ENCODE measurements at regions not wholly inside any gene's neighbourhood (a gene's known extent, or its start where the extent isn't known, plus 50 kb on each side); places are given as distances from the start of the nearest gene placed in this dataset.

DNA sequence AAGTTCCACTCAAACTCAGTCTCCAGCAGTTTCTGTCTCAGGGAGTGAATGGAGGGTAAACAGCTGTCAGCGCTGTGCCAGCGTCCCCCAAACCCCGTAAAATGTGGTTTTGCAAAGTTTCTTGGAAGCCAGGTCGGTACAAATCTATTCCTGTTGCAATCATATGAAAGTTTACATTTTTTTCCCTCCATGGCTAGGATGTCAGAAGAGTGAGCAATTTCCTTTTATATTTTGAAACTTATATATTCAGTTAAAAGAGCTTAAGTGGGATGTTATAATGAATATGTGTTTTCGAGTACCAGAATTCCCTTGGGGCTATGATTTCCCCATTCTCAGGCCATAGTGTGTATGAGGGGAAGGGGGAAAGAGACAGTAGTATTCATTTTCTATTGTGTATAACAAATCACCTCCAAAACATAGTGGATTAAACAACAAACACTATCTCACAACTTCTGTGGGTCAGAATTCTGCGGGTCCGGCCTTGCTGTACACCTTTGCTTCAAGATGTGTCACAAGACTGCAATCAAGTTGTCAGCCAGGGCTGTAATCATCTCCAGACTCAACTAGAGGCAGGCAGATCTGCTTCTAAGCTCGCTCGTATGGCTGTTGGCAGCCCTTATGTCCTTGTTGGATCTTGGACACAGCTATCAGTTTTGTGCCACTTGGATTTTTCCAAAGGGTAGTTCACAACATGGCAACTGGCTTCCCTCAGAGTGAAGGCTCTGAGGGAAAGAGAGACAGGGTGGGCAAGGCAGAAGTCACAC, 107.4 kb downstream of the SNX18 start:
- WGBS (ENCODE audit: insufficient coverage), result 80% methylated on average over 7 of the region's 9 CpGs
- Histone ChIP-seq H3K4me3 (ENCODE audit: control insufficient read depth in 1 of 7, extremely low read depth in 1 of 7, insufficient read depth in 4 of 7, low read depth in 2 of 7, low read length in 6 of 7) (no peak overlapping the region), H3K36me3 (ENCODE audit: control insufficient read depth in 4 of 4, insufficient read depth in 4 of 4, low read length in 3 of 4) (no peaks in the 10 kb centered on the region), H3K9me3 (ENCODE audit: control extremely low read depth in 1 of 5, control insufficient read depth in 4 of 5, insufficient read depth in 2 of 5, low read depth in 1 of 5, low read length in 4 of 5) (peaks cover 0 to 9% (median 1%) of the 10 kb centered on the region in 5 experiments), H3K4me1 (ENCODE audit: control extremely low read depth in 1 of 4, control insufficient read depth in 4 of 4, insufficient read depth in 4 of 4, low read length in 3 of 4) (peaks cover 0 to 9% (median 0%) of the 10 kb centered on the region in 4 experiments), H3K27me3 (replicated peaks in 2 of 5; ENCODE audit: control insufficient read depth in 4 of 5, insufficient read depth in 5 of 5, low read length in 4 of 5) (no peaks in the 10 kb centered on the region), H3K27ac (ENCODE audit: insufficient read depth in 1 of 2, low read depth in 1 of 2, low read length in 2 of 2, poor library complexity in 1 of 2, severe bottlenecking in 2 of 2) (no peak overlapping the region)
- DNase-seq, result no peak
- CTCF ChIA-PET, result no interaction called here
- POLR2A ChIA-PET, result no interaction called here

DNA sequence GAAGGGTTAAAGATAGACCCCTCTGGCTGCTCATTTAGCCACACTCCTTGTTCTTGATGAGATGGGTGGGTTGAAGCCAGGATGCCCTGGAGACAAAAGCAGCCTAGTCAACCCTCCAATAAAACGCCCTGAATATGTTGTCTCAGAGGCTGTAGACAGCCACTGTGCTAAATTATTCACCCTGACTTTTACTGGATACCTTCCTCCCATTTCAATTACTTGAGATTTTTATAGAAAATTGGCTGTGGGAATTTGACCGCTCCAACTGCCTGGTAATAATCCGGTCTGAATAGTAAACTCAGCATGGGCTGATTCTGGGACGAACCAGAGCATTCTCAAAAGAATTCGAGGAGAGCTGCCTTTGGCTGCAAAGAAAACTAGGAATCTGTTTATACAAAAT, 104.2 kb downstream of the SNX18 start:
- WGBS (ENCODE audit: insufficient coverage), result 98% methylated on average over 4 of the region's 5 CpGs
- no peak for DNase-seq

GRCh38 chr5:54621048-54621447, 103.5 kb downstream of the SNX18 start:
- no peak overlapping the region for H3K4me3 ChIP-seq (ENCODE audit: control insufficient read depth in 1 of 7, extremely low read depth in 1 of 7, insufficient read depth in 4 of 7, low read depth in 2 of 7, low read length in 6 of 7)
- H3K9me3 ChIP-seq (ENCODE audit: control extremely low read depth in 1 of 5, control insufficient read depth in 4 of 5, insufficient read depth in 2 of 5, low read depth in 1 of 5, low read length in 4 of 5), result no peaks in the 10 kb centered on the region
- H3K27me3 ChIP-seq (replicated peaks in 2 of 5; ENCODE audit: control insufficient read depth in 4 of 5, insufficient read depth in 5 of 5, low read length in 4 of 5), result no peaks in the 10 kb centered on the region
- WGBS (ENCODE audit: insufficient coverage), result no CpG with 5 or more reads among the region's 1 CpG
- H3K36me3 ChIP-seq (ENCODE audit: control insufficient read depth in 4 of 4, insufficient read depth in 4 of 4, low read length in 3 of 4), result no peaks in the 10 kb centered on the region
- H3K4me1 ChIP-seq (ENCODE audit: control extremely low read depth in 1 of 4, control insufficient read depth in 4 of 4, insufficient read depth in 4 of 4, low read length in 3 of 4), result peaks cover 0 to 20% (median 4%) of the 10 kb centered on the region in 4 experiments
- CTCF ChIA-PET, result no interaction called here
- no peak for DNase-seq
- H3K27ac ChIP-seq (ENCODE audit: insufficient read depth in 1 of 2, low read depth in 1 of 2, low read length in 2 of 2, poor library complexity in 1 of 2, severe bottlenecking in 2 of 2), result no peak overlapping the region
- POLR2A ChIA-PET, result no interaction called here

More for the DNA sequence above, 104.2 kb downstream of the SNX18 start:
- Histone ChIP-seq H3K27me3 (replicated peaks in 2 of 5; ENCODE audit: control insufficient read depth in 4 of 5, insufficient read depth in 5 of 5, low read length in 4 of 5) (no peaks in the 10 kb centered on the region), H3K27ac (ENCODE audit: insufficient read depth in 1 of 2, low read depth in 1 of 2, low read length in 2 of 2, poor library complexity in 1 of 2, severe bottlenecking in 2 of 2) (no peak overlapping the region), H3K9me3 (ENCODE audit: control extremely low read depth in 1 of 5, control insufficient read depth in 4 of 5, insufficient read depth in 2 of 5, low read depth in 1 of 5, low read length in 4 of 5) (no peaks in the 10 kb centered on the region), H3K4me1 (ENCODE audit: control extremely low read depth in 1 of 4, control insufficient read depth in 4 of 4, insufficient read depth in 4 of 4, low read length in 3 of 4) (peaks cover 0 to 20% (median 3%) of the 10 kb centered on the region in 4 experiments), H3K4me3 (ENCODE audit: control insufficient read depth in 1 of 7, extremely low read depth in 1 of 7, insufficient read depth in 4 of 7, low read depth in 2 of 7, low read length in 6 of 7) (no peak overlapping the region), H3K36me3 (ENCODE audit: control insufficient read depth in 4 of 4, insufficient read depth in 4 of 4, low read length in 3 of 4) (no peaks in the 10 kb centered on the region)
- CTCF ChIA-PET, result no interaction called here
- POLR2A ChIA-PET, result no interaction called here

GRCh38 chr5:54620141-54620933, 102.8 kb downstream of the SNX18 start:
- Histone ChIP-seq H3K27me3 (replicated peaks in 2 of 5; ENCODE audit: control insufficient read depth in 4 of 5, insufficient read depth in 5 of 5, low read length in 4 of 5) (no peaks in the 10 kb centered on the region), H3K27ac (ENCODE audit: insufficient read depth in 1 of 2, low read depth in 1 of 2, low read length in 2 of 2, poor library complexity in 1 of 2, severe bottlenecking in 2 of 2) (no peak overlapping the region), H3K36me3 (ENCODE audit: control insufficient read depth in 4 of 4, insufficient read depth in 4 of 4, low read length in 3 of 4) (no peaks in the 10 kb centered on the region), H3K4me3 (ENCODE audit: control insufficient read depth in 1 of 7, extremely low read depth in 1 of 7, insufficient read depth in 4 of 7, low read depth in 2 of 7, low read length in 6 of 7) (no peak overlapping the region), H3K9me3 (ENCODE audit: control extremely low read depth in 1 of 5, control insufficient read depth in 4 of 5, insufficient read depth in 2 of 5, low read depth in 1 of 5, low read length in 4 of 5) (no peaks in the 10 kb centered on the region), H3K4me1 (ENCODE audit: control extremely low read depth in 1 of 4, control insufficient read depth in 4 of 4, insufficient read depth in 4 of 4, low read length in 3 of 4) (peaks cover 0 to 20% (median 4%) of the 10 kb centered on the region in 4 experiments)
- CTCF ChIA-PET, result no interaction called here
- POLR2A ChIA-PET, result no interaction called here
- WGBS (ENCODE audit: insufficient coverage), result 80% methylated on average over 3 of the region's 3 CpGs
- DNase-seq, result peak in 2 of 3 donors; percentile 29 to 48

- DNase-seq, result no peak
- POLR2A ChIA-PET, result no interaction called here
- CTCF ChIA-PET, result no interaction called here
- no peak overlapping the region for H3K27ac ChIP-seq (ENCODE audit: insufficient read depth in 1 of 2, low read depth in 1 of 2, low read length in 2 of 2, poor library complexity in 1 of 2, severe bottlenecking in 2 of 2)
- no peaks in the 10 kb centered on the region for H3K9me3 ChIP-seq (ENCODE audit: control extremely low read depth in 1 of 5, control insufficient read depth in 4 of 5, insufficient read depth in 2 of 5, low read depth in 1 of 5, low read length in 4 of 5)
- H3K4me3 ChIP-seq (ENCODE audit: control insufficient read depth in 1 of 7, extremely low read depth in 1 of 7, insufficient read depth in 4 of 7, low read depth in 2 of 7, low read length in 6 of 7), result no peak overlapping the region
- no peaks in the 10 kb centered on the region for H3K27me3 ChIP-seq (replicated peaks in 2 of 5; ENCODE audit: control insufficient read depth in 4 of 5, insufficient read depth in 5 of 5, low read length in 4 of 5)
- H3K4me1 ChIP-seq (ENCODE audit: control extremely low read depth in 1 of 4, control insufficient read depth in 4 of 4, insufficient read depth in 4 of 4, low read length in 3 of 4), result peaks cover 0 to 20% (median 4%) of the 10 kb centered on the region in 4 experiments
- H3K36me3 ChIP-seq (ENCODE audit: control insufficient read depth in 4 of 4, insufficient read depth in 4 of 4, low read length in 3 of 4), result no peaks in the 10 kb centered on the region
- WGBS (ENCODE audit: insufficient coverage), result 100% methylated on average over 2 of the region's 2 CpGs
These were observed 102.2 kb downstream of the SNX18 start for GRCh38 chr5:54619731-54620130.

DNA sequence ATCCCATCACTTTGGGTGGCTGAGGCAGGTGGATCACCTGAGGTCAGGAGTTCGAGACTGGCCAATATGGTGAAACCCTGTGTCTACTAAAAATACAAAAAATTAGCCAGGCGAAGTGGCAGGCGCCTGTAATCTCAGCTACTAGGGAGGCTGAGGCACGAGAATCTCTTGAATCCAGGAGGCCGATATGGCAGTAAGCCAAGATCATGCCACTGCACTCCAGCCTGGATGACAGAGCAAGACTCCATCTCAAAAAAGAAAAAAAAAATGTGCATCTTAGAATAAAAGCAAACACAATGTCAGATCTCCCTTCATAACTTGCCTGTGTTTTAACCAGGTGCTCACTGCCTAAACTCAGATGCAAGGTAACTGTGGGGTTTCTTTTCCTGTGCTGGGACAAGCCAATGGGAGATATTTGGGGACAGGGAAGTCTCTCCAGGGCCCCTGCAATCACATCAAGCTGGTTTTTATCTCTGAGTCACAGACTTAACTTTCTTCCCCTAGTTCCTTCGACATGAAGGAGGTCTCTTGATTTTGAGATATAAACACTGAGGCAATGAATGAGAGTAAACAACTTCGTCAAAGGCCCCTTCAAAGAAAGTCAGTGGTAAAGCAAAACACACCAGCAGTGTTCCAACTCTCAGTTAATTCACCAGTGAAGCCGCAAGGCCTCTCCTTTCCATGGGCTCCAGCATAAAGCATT, 99.1 kb downstream of the SNX18 start:
- peak in 2 of 3 donors; percentile 49 to 65 for DNase-seq
- Histone ChIP-seq H3K27me3 (replicated peaks in 2 of 5; ENCODE audit: control insufficient read depth in 4 of 5, insufficient read depth in 5 of 5, low read length in 4 of 5) (no peaks in the 10 kb centered on the region), H3K4me1 (ENCODE audit: control extremely low read depth in 1 of 4, control insufficient read depth in 4 of 4, insufficient read depth in 4 of 4, low read length in 3 of 4) (peaks cover 0 to 20% (median 4%) of the 10 kb centered on the region in 4 experiments), H3K4me3 (ENCODE audit: control insufficient read depth in 1 of 7, extremely low read depth in 1 of 7, insufficient read depth in 4 of 7, low read depth in 2 of 7, low read length in 6 of 7) (no peak overlapping the region), H3K9me3 (ENCODE audit: control extremely low read depth in 1 of 5, control insufficient read depth in 4 of 5, insufficient read depth in 2 of 5, low read depth in 1 of 5, low read length in 4 of 5) (no peaks in the 10 kb centered on the region), H3K27ac (ENCODE audit: insufficient read depth in 1 of 2, low read depth in 1 of 2, low read length in 2 of 2, poor library complexity in 1 of 2, severe bottlenecking in 2 of 2) (no peak overlapping the region), H3K36me3 (ENCODE audit: control insufficient read depth in 4 of 4, insufficient read depth in 4 of 4, low read length in 3 of 4) (no peaks in the 10 kb centered on the region)
- 54% methylated on average over 6 of the region's 8 CpGs for WGBS (ENCODE audit: insufficient coverage)
- ChIA-PET POLR2A (no interaction called here), CTCF (no interaction called here)

- POLR2A ChIA-PET, result no interaction called here
- no peak overlapping the region for H3K4me3 ChIP-seq (ENCODE audit: control insufficient read depth in 1 of 7, extremely low read depth in 1 of 7, insufficient read depth in 4 of 7, low read depth in 2 of 7, low read length in 6 of 7)
- CTCF ChIA-PET, result no interaction called here
- no peaks in the 10 kb centered on the region for H3K36me3 ChIP-seq (ENCODE audit: control insufficient read depth in 4 of 4, insufficient read depth in 4 of 4, low read length in 3 of 4)
- peaks cover 3 to 27% (median 8%) of the 10 kb centered on the region in 4 experiments for H3K4me1 ChIP-seq (ENCODE audit: control extremely low read depth in 1 of 4, control insufficient read depth in 4 of 4, insufficient read depth in 4 of 4, low read length in 3 of 4)
- no peak overlapping the region for H3K27ac ChIP-seq (ENCODE audit: insufficient read depth in 1 of 2, low read depth in 1 of 2, low read length in 2 of 2, poor library complexity in 1 of 2, severe bottlenecking in 2 of 2)
- DNase-seq, result peak in 1 of 3 donors; percentile 13
- H3K9me3 ChIP-seq (ENCODE audit: control extremely low read depth in 1 of 5, control insufficient read depth in 4 of 5, insufficient read depth in 2 of 5, low read depth in 1 of 5, low read length in 4 of 5), result no peaks in the 10 kb centered on the region
- no peaks in the 10 kb centered on the region for H3K27me3 ChIP-seq (replicated peaks in 2 of 5; ENCODE audit: control insufficient read depth in 4 of 5, insufficient read depth in 5 of 5, low read length in 4 of 5)
- WGBS (ENCODE audit: insufficient coverage), result 77% methylated on average over 3 of the region's 3 CpGs
These were observed 98.5 kb downstream of the SNX18 start for GRCh38 chr5:54616031-54616430.
